HEK293T (cell line): ENCODE measurements at regions not wholly inside any gene's neighbourhood (a gene's known extent, or its start where the extent isn't known, plus 50 kb on each side); places are given as distances from the start of the nearest gene placed in this dataset.

Source experiments
- BHLHE40 ChIP-seq: fragments of 450-650 bp; IDR thresholded peaks from 2 replicates; pipeline ENCODE4 v1.6.1; 2016; ENCODE audit warnings: mild to moderate bottlenecking, moderate library complexity, borderline replicate concordance
- ELF4 ChIP-seq: fragments of 450-650 bp; IDR thresholded peaks from 2 replicates; pipeline ENCODE4 v1.6.1; 2017; ENCODE audit warnings: antibody characterized with exemption
- FOXA1 ChIP-seq: fragments of 450-650 bp; IDR thresholded peaks from 2 replicates; pipeline ENCODE4 v1.6.1; 2016; ENCODE audit warnings: mild to moderate bottlenecking
- FOXK2 ChIP-seq: fragments of 450-650 bp; IDR thresholded peaks from 2 replicates; pipeline ENCODE4 v1.6.1; 2016; ENCODE audit warnings: mild to moderate bottlenecking
- FOXM1 ChIP-seq: fragments of 450-650 bp; IDR thresholded peaks from 2 replicates; pipeline ENCODE4 v1.6.1; 2017; ENCODE audit warnings: mild to moderate bottlenecking, borderline replicate concordance
- SP1 ChIP-seq: fragments of 450-650 bp; IDR thresholded peaks from 2 replicates; pipeline ENCODE4 v1.6.1; 2017
- TARDBP ChIP-seq: fragments of 450-650 bp; IDR thresholded peaks from 2 replicates; pipeline ENCODE4 v1.6.1; 2016
- ZNF384 ChIP-seq: fragments of 450-650 bp; IDR thresholded peaks from 2 replicates; pipeline ENCODE4 v1.6.1; 2016
- TF ChIP-seq, protein P1 (sequence below): fragments of 450-650 bp; IDR thresholded peaks from 2 replicates; pipeline ENCODE4 v1.6.1; 2016

DNA sequence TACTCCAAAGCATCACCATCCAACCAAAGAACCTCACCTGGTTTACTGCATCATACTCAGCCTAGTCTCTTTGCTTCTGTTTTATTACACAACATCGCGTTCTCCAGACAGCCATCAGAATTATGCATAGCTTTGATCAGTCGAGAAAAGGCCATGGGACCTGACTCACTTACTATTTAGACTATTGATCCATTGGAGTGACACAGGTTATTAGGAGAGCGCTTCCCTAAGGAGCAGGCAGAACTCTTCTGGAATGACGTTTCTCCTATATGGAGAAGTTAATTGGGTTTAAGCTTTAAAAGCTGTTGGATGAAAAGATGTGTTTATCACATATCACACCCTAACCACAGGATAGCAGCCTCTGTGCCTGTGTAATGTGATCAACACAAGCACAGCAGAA is 649.1 kb upstream of the SLC10A2 start:
- TF ChIP-seq FOXM1: no peak
- no peak for TF ChIP-seq BHLHE40
- no peak for TF ChIP-seq ELF4
- TF ChIP-seq FOXK2: no peak
- TF ChIP-seq, protein P1, sequence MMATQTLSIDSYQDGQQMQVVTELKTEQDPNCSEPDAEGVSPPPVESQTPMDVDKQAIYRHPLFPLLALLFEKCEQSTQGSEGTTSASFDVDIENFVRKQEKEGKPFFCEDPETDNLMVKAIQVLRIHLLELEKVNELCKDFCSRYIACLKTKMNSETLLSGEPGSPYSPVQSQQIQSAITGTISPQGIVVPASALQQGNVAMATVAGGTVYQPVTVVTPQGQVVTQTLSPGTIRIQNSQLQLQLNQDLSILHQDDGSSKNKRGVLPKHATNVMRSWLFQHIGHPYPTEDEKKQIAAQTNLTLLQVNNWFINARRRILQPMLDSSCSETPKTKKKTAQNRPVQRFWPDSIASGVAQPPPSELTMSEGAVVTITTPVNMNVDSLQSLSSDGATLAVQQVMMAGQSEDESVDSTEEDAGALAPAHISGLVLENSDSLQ: no peak
- no peak for TF ChIP-seq TARDBP
- no peak for TF ChIP-seq FOXA1
- no peak for TF ChIP-seq ZNF384
- TF ChIP-seq SP1: no peak
